ENCODE measurements at regions not wholly inside any gene's neighbourhood (a gene's known extent, or its start where the extent isn't known, plus 50 kb on each side); places are given as distances from the start of the nearest gene placed in this dataset.

GRCh38 chr10:4730998-4731397 is 95.0 kb upstream of the AKR1E2 start:
- DNase-seq: no peak

- no peak for DNase-seq
These were observed 99.9 kb upstream of the AKR1E2 start for GRCh38 chr10:4725917-4726606.

GRCh38 chr10:4723860-4724259 is 102.1 kb upstream of the AKR1E2 start:
- DNase-seq: no peak

- DNase-seq: no peak
These were observed 103.8 kb upstream of the AKR1E2 start for GRCh38 chr10:4721999-4722753.

- no peak for DNase-seq
These were observed 105.5 kb upstream of the AKR1E2 start for GRCh38 chr10:4720463-4720862.

- DNase-seq: no peak
These were observed 106.3 kb upstream of the AKR1E2 start for GRCh38 chr10:4719671-4720070.

GRCh38 chr10:4719036-4719435 is 107.0 kb upstream of the AKR1E2 start:
- no peak for DNase-seq

- no peak for DNase-seq
These were observed 107.5 kb upstream of the AKR1E2 start for GRCh38 chr10:4718544-4718943.

- DNase-seq: no peak
These were observed 108.3 kb upstream of the AKR1E2 start for GRCh38 chr10:4717670-4718069.

GRCh38 chr10:4710858-4711257 is 115.1 kb upstream of the AKR1E2 start:
- no peak for DNase-seq

GRCh38 chr10:4708123-4708759 is 117.8 kb upstream of the AKR1E2 start:
- no peak for DNase-seq

- no peak for DNase-seq
These were observed 118.8 kb upstream of the AKR1E2 start for GRCh38 chr10:4707221-4707620.

- no peak for DNase-seq
These were observed 121.9 kb upstream of the AKR1E2 start for GRCh38 chr10:4704034-4704545.

GRCh38 chr10:4701016-4701415 is 125.0 kb upstream of the AKR1E2 start:
- DNase-seq: no peak

- no peak for DNase-seq
These were observed 125.9 kb upstream of the AKR1E2 start for GRCh38 chr10:4699950-4700730.

- DNase-seq: no peak
These were observed 127.9 kb upstream of the AKR1E2 start for GRCh38 chr10:4698075-4698474.

GRCh38 chr10:4696186-4696585 is 129.8 kb upstream of the AKR1E2 start:
- DNase-seq: no peak

GRCh38 chr10:4693967-4694366 is 132.0 kb upstream of the AKR1E2 start:
- no peak for DNase-seq

GRCh38 chr10:4692206-4692605 is 133.8 kb upstream of the AKR1E2 start:
- DNase-seq: no peak

- DNase-seq: no peak
These were observed 134.2 kb upstream of the AKR1E2 start for GRCh38 chr10:4691776-4692175.

- DNase-seq: no peak
These were observed 134.7 kb upstream of the AKR1E2 start for GRCh38 chr10:4691301-4691700.

- no peak for DNase-seq
These were observed 137.4 kb upstream of the AKR1E2 start for GRCh38 chr10:4688601-4689000.

- no peak for DNase-seq
These were observed 137.8 kb upstream of the AKR1E2 start for GRCh38 chr10:4688168-4688567.

Data from CD4-positive, alpha-beta T cell treated with Interleukin-4 for 1 hour (primary cell).